ENCODE measurements at regions not wholly inside any gene's neighbourhood (a gene's known extent, or its start where the extent isn't known, plus 50 kb on each side); places are given as distances from the start of the nearest gene placed in this dataset.

- no peak for DNase-seq
Measured at GRCh38 chr2:123971564-123972318, 53.3 kb upstream of the CNTNAP5 start.
